NCI-H82 treated with DMSO at 0.1 percent for 48 hours (cell line): ENCODE measurements at regions not wholly inside any gene's neighbourhood (a gene's known extent, or its start where the extent isn't known, plus 50 kb on each side); places are given as distances from the start of the nearest gene placed in this dataset.

ENCODE experiments used
- DNase-seq: peaks from one replicate; lab custom pipeline; 2025; ENCODE audit not compliant: unreplicated experiment; lab: John Stamatoyannopoulos, UW

- no peak for DNase-seq
These were observed 134.4 kb downstream of the CTTN start for GRCh38 chr11:70532731-70533130.

GRCh38 chr11:70535191-70535971 lies 137.1 kb downstream of the CTTN start:
- no peak for DNase-seq

DNA sequence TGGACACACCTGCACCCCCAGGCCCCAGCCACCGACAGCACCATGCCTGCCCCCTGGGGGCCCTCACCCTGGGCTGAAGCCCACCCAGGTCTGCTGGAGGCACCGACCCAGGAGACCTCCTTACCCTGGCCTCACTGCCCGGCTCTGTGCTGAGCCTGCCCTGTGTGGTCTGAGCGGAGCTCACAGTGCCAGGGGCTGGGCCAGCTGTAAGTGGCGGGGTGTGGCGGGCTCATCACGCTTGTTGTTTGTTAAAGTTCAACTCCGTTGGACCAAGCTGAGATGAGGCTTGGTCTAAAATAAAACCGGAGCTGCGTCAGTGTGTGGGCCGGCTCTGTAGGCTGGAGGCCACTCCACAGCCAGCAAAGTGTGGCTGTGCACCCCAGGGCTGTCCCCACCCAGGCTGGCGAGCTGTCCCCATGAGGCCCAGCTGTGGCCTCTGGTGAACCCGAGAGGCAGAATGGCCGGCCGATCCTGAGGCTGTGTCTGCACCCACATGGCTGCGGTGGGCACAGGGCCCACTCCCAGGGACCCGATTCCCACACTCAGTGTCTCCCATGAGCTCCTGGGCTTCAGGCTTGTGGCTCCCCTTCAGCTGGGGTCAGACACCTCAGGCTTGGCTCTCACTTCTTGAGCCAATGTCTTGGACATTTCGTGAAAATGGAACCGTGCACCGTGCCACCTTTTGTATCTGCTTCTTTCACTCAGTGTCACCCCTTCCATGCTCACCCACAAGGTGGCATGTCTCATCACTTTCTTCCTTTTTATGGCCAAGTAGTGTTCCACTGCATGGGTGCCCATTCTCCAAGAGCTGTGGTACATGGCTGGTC lies 137.9 kb downstream of the CTTN start:
- no peak for DNase-seq

- no peak for DNase-seq
These were observed 139.5 kb downstream of the CTTN start for GRCh38 chr11:70537576-70538571.

GRCh38 chr11:70538641-70539359 lies 140.5 kb downstream of the CTTN start:
- no peak for DNase-seq

DNA sequence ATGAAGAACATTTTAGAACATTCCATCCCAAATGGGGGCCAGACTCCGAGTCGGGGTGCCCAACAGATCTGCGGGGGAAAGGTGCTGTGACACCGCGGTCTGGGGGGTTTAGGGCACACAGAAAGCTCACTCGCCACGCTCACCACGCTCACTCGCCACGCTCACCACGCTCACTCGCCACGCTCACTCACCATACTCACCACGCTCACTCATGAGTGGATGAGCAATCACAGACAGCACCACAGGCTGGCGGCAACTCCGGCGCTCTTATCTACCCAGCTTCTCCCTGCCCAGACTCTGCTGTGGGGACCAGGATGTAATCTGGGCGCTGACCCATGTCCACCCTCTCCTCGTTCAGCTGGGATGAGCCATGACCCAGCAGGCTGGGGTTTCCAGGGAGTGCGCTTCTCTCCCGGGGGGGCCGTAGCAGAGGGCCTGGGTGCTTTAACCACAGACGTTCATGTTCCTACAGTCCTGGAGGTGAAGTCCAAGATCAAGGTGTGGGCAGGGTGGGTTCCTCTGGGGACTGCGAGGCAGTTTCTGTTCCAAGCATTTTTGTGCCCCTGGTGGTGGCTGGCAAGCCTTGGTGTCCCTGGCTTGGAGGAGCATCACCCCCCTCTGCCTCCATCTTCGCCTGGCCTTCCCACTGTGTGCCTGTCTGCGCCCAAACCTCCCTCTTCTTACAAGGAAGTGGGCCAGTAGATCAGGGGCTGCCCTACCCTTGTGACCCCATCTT lies 141.2 kb downstream of the CTTN start:
- no peak for DNase-seq

DNA sequence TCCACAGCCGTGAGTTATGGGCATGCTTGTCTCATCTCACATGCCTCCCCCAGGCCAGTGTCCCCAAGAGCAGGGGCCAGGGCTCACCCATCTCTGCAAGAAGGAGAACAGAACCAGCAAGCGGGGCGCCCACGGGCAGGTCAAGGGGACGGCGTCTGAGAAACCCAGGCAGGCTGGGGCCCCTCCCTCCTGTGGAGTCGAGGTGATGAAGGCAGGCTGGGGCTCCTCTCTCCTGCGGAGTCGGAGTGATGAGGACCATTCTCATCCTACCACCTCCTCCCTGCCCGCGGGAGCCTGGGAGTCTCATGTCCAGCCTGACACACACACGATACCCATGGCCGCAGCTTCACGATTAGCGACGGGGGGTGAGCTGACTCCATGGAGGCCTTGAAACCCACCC lies 141.9 kb downstream of the CTTN start:
- no peak for DNase-seq

DNA sequence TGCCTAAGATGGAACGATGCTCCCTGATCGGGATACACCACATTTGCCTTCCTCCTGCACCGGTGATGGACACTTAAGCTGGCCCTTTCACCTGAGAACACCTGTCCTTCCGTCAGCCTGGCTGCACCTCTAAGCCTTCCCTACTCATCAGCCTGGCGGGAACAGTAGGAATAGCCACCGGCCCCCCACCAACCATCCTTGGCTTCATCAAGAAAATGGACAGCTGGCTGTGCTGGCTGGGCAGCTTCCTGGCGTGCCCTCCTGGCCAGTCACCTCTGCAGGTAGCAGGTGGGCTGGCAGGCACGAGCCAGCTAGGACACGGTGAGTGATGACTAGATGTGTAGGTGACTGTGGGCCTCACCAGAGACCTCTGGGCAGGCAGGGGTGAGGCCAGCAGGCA lies 142.8 kb downstream of the CTTN start:
- DNase-seq, result no peak

DNA sequence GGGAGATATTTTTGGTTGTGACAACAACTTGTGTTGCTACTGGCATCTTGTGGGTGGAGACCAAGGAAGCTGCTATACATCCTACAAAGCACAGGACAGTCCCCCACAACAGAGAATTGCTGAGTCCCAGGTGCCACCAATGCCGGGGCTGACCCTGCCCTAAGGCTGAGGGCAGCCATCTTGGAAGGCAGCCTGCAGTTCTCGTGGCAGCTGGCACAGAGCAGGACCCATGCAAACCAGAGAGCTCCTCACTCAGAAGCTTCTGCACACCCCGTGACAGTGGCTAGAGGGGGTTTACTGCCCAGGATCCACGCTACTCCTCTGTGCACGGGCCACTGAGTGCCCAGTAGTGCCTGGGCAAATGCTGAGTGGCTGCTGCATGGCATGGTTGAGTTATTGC lies 143.4 kb downstream of the CTTN start:
- no peak for DNase-seq

- no peak for DNase-seq
These were observed 144.1 kb downstream of the CTTN start for GRCh38 chr11:70542406-70542805.

- no peak for DNase-seq
These were observed 144.5 kb downstream of the CTTN start for GRCh38 chr11:70542811-70543210.

- no peak for DNase-seq
These were observed 145.3 kb downstream of the CTTN start for GRCh38 chr11:70543611-70544010.

DNA sequence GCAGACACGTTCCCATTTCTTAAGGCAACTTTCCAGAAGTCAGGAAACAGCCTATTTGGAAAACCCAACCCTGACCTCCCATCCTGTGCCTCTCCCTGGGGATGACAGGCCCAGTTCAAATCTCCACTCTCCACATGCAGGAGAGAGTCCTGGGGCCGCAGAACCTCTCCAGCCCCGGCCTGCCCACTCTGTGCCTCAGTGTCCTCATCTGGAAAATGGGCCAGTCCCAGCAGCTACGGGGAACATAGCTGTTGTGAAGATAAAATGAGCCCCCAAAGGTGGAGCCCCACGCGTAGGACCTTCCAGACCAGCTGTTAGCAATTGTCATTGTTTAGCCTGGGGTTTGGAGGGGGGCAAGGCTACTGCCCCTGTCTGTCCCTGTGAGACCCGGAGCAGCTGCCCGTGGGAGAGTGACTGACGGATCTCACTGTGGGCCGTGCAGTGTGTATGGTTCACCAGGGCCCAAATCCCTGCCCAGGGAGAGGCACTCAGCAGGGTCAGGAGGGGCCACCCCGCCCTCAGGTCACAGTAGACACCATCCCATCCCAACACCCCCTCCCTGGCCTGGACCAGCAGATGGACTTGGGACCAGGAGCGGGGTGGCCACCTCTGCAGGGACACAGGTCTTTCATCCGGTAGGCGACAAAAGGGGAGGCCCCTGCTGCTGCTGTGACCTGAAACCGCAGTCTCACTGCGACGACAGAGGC lies 145.9 kb downstream of the CTTN start:
- no peak for DNase-seq

DNA sequence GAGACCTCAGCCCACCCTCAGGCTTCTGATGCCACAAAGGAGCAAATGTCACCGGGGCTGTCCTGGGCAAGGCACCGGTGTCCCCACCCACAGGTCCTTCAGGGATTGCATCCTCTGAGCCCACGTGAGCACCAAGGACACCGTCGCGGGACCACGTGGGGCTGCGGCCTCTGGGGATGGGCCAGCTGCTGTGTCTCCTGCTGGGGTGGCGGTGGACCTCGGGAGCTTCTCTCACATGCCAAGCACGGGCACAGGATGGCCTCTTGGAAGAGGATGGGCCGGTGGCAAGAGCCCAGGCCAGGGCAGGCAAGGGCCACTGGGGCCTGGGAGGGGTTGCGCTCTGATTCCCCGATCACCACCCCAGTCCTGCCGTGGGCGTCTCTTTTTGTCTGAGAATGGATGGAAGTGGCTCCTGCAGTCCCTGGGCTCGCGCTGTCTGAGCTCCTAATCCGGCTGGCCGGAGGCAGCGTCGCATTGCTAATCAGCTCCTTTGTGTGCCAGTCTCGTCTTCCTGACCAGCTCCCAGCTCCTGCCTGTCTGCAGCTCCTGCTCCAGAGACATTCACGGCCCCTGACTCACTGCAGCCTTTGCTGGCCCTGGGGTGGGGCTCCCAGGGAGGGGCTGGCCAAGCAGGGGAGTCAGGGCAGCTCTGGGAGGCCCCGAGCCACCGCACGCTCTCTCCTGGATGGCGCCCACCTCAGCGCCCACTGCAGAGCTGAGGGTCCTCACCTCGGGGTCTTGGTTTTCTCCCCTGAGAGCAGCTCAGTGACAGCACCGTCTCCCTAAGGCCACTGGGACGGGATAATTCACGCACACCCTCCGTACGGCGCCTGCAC lies 146.7 kb downstream of the CTTN start:
- no peak for DNase-seq

GRCh38 chr11:70545610-70545912 lies 147.2 kb downstream of the CTTN start:
- no peak for DNase-seq

GRCh38 chr11:70546191-70546940 lies 148.0 kb downstream of the CTTN start:
- no peak for DNase-seq

DNA sequence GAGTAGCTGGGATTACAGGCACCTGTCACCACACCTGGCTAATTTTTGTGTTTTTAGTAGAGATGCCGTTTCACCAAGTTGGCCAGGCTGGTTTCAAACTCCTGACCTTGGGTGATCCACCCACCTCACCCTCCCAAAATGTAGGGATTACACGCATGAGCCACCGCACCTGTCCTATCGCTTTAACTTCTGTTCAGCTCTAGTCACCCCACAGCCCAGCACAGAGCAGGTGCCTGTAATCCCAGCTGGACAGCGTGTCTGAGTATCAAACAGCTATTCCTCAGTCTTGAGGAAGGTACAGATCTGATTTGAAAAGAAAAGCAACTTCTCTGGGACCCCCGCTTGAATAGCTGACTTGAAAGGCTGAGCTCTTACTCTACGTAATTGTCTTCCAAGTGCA lies 149.1 kb downstream of the CTTN start:
- no peak for DNase-seq
